H1 (cell line): ENCODE measurements at regions not wholly inside any gene's neighbourhood (a gene's known extent, or its start where the extent isn't known, plus 50 kb on each side); places are given as distances from the start of the nearest gene placed in this dataset.

ENCODE experiments used
- CEBPB ChIP-seq: IDR thresholded peaks from 2 replicates; pipeline ENCODE4 v1.6.1; 2012; ENCODE audit warnings: low read depth, low read length
- EZH2 ChIP-seq: fragments of 200-600 bp; sonication (generic); IDR thresholded peaks from 2 replicates; pipeline ENCODE4 v1.7.1; 2012; ENCODE audit warnings: low read depth, mild to moderate bottlenecking, moderate library complexity, low read length, inconsistent platforms; ENCODE audit not compliant: severe bottlenecking
- GABPA ChIP-seq: IDR thresholded peaks from 2 replicates; pipeline ENCODE4 v1.6.1; 2011; ENCODE audit warnings: mild to moderate bottlenecking, low read length, moderate library complexity, borderline replicate concordance; ENCODE audit not compliant: insufficient read depth
- KDM4A ChIP-seq: IDR thresholded peaks from one replicate; pipeline ENCODE4 v1.7.1; 2012; ENCODE audit warnings: low read depth, mild to moderate bottlenecking, moderate library complexity, low read length, inconsistent platforms; ENCODE audit not compliant: severe bottlenecking
- POLR2A ChIP-seq, 2 experiments: IDR thresholded peaks; 1 replicate in 1 of 2; 2 replicates in 1 of 2; pipeline ENCODE4 v1.6.1; 2011; ENCODE audit warnings: low read depth in 2 of 2, low read length in 2 of 2, mild to moderate bottlenecking in 2 of 2; ENCODE audit errors: control extremely low read depth in 1 of 2
- RFX5 ChIP-seq: IDR thresholded peaks from 2 replicates; pipeline ENCODE4 v1.6.1; 2011; ENCODE audit warnings: low read depth, low read length, improper control_type of control experiment, borderline replicate concordance
- TF ChIP-seq, protein P1 (sequence below): IDR thresholded peaks from 2 replicates; pipeline ENCODE4 v1.6.1; 2012; ENCODE audit warnings: inconsistent platforms
- TF ChIP-seq, protein P2 (sequence below), 3 experiments: IDR thresholded peaks; 1 replicate in 2 of 3; 2 replicates in 1 of 3; pipeline versions ENCODE4 v1.5.1 to v1.6.1; 2011; ENCODE audit warnings: low read length in 3 of 3, mild to moderate bottlenecking in 3 of 3, inconsistent platforms in 2 of 3, low read depth in 1 of 3, moderate library complexity in 1 of 3; ENCODE audit not compliant: insufficient read depth in 1 of 3; ENCODE audit errors: control extremely low read depth in 1 of 3

DNA sequence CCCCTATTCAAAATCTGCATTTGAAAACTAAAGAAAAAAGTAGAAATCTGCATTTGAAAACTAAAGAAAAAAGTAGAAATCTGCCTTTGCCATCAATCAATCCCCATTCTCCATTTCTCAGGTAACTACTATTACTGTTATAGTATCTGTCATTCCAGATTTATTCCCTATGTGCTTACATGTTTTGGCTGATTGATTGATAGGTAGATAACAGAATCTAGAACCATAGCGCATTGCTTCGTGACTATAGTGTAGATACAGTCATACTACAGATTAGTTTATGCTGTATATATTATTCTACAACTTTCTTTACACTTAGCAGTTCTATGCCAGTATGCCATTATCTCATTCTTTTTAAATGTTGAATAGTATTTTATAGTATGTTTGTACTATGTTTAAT, 163.0 kb downstream of the SIM1 start:
- TF ChIP-seq, protein P1, sequence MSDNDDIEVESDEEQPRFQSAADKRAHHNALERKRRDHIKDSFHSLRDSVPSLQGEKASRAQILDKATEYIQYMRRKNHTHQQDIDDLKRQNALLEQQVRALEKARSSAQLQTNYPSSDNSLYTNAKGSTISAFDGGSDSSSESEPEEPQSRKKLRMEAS: no peak
- TF ChIP-seq CEBPB: no peak
- no peak for TF ChIP-seq KDM4A
- no peak for TF ChIP-seq EZH2
- TF ChIP-seq, protein P2, sequence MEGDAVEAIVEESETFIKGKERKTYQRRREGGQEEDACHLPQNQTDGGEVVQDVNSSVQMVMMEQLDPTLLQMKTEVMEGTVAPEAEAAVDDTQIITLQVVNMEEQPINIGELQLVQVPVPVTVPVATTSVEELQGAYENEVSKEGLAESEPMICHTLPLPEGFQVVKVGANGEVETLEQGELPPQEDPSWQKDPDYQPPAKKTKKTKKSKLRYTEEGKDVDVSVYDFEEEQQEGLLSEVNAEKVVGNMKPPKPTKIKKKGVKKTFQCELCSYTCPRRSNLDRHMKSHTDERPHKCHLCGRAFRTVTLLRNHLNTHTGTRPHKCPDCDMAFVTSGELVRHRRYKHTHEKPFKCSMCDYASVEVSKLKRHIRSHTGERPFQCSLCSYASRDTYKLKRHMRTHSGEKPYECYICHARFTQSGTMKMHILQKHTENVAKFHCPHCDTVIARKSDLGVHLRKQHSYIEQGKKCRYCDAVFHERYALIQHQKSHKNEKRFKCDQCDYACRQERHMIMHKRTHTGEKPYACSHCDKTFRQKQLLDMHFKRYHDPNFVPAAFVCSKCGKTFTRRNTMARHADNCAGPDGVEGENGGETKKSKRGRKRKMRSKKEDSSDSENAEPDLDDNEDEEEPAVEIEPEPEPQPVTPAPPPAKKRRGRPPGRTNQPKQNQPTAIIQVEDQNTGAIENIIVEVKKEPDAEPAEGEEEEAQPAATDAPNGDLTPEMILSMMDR (IDR thresholded peaks at IDR 0.05; ENCODE audit: control extremely low read depth in 1 of 3, insufficient read depth in 1 of 3, low read depth in 1 of 3, low read length in 3 of 3): no peak
- TF ChIP-seq POLR2A (IDR thresholded peaks at IDR 0.05; ENCODE audit: control extremely low read depth in 1 of 2, low read depth in 2 of 2, low read length in 2 of 2): no peak
- no peak for TF ChIP-seq GABPA
- TF ChIP-seq RFX5: no peak
